ENCODE measurements at regions not wholly inside any gene's neighbourhood (a gene's known extent, or its start where the extent isn't known, plus 50 kb on each side); places are given as distances from the start of the nearest gene placed in this dataset.

- no peaks in the 10 kb centered on the region for H3K9me3 ChIP-seq (ENCODE audit: severe bottlenecking)
- no peak for TF ChIP-seq CTCF (IDR thresholded peaks at IDR 0.05; ENCODE audit: poor library complexity, severe bottlenecking)
- H3K4me1 ChIP-seq (ENCODE audit: insufficient read depth, poor library complexity, severe bottlenecking), result no peaks in the 10 kb centered on the region
- H3K27ac ChIP-seq (ENCODE audit: poor library complexity, severe bottlenecking), result no peak overlapping the region
- ATAC-seq (ENCODE audit: low read depth) (no peak), DNase-seq (ENCODE audit: low spot score) (no peak)
- H3K4me3 ChIP-seq (ENCODE audit: severe bottlenecking), result no peak overlapping the region
- H3K27me3 ChIP-seq (ENCODE audit: insufficient read depth, poor library complexity, severe bottlenecking), result no peaks in the 10 kb centered on the region
- H3K36me3 ChIP-seq (ENCODE audit: low read depth), result no peaks in the 10 kb centered on the region
Observed at GRCh38 chr10:10193848-10194247, 823.8 kb upstream of the CELF2 start.

GRCh38 chr10:10196701-10197100 is 821.0 kb upstream of the CELF2 start:
- H3K9me3 ChIP-seq (ENCODE audit: severe bottlenecking), result no peaks in the 10 kb centered on the region

GRCh38 chr10:10197423-10197822 is 820.2 kb upstream of the CELF2 start:
- H3K27me3 ChIP-seq (ENCODE audit: insufficient read depth, poor library complexity, severe bottlenecking), result no peaks in the 10 kb centered on the region
- TF ChIP-seq CTCF (IDR thresholded peaks at IDR 0.05; ENCODE audit: poor library complexity, severe bottlenecking), result no peak
- no peak overlapping the region for H3K4me3 ChIP-seq (ENCODE audit: severe bottlenecking)
- no peak for DNase-seq (ENCODE audit: low spot score)
- no peaks in the 10 kb centered on the region for H3K36me3 ChIP-seq (ENCODE audit: low read depth)
- H3K4me1 ChIP-seq (ENCODE audit: insufficient read depth, poor library complexity, severe bottlenecking), result no peaks in the 10 kb centered on the region
- no peak for ATAC-seq (ENCODE audit: low read depth)
- no peaks in the 10 kb centered on the region for H3K9me3 ChIP-seq (ENCODE audit: severe bottlenecking)
- H3K27ac ChIP-seq (ENCODE audit: poor library complexity, severe bottlenecking), result no peak overlapping the region

More at GRCh38 chr10:10196701-10197100, 821.0 kb upstream of the CELF2 start:
- Histone ChIP-seq H3K27ac (ENCODE audit: poor library complexity, severe bottlenecking) (no peak overlapping the region), H3K36me3 (ENCODE audit: low read depth) (no peaks in the 10 kb centered on the region), H3K27me3 (ENCODE audit: insufficient read depth, poor library complexity, severe bottlenecking) (no peaks in the 10 kb centered on the region), H3K4me1 (ENCODE audit: insufficient read depth, poor library complexity, severe bottlenecking) (no peaks in the 10 kb centered on the region), H3K4me3 (ENCODE audit: severe bottlenecking) (no peak overlapping the region)
- no peak for DNase-seq (ENCODE audit: low spot score)
- ATAC-seq (ENCODE audit: low read depth), result no peak
- no peak for TF ChIP-seq CTCF (IDR thresholded peaks at IDR 0.05; ENCODE audit: poor library complexity, severe bottlenecking)

GRCh38 chr10:10198363-10198762 is 819.3 kb upstream of the CELF2 start:
- TF ChIP-seq CTCF (IDR thresholded peaks at IDR 0.05; ENCODE audit: poor library complexity, severe bottlenecking), result no peak
- H3K4me3 ChIP-seq (ENCODE audit: severe bottlenecking), result no peak overlapping the region
- no peaks in the 10 kb centered on the region for H3K36me3 ChIP-seq (ENCODE audit: low read depth)
- DNase-seq (ENCODE audit: low spot score), result no peak
- H3K9me3 ChIP-seq (ENCODE audit: severe bottlenecking), result no peaks in the 10 kb centered on the region
- H3K4me1 ChIP-seq (ENCODE audit: insufficient read depth, poor library complexity, severe bottlenecking), result no peaks in the 10 kb centered on the region
- H3K27me3 ChIP-seq (ENCODE audit: insufficient read depth, poor library complexity, severe bottlenecking), result no peaks in the 10 kb centered on the region
- no peak overlapping the region for H3K27ac ChIP-seq (ENCODE audit: poor library complexity, severe bottlenecking)
- ATAC-seq (ENCODE audit: low read depth), result no peak

- no peak for ATAC-seq (ENCODE audit: low read depth)
- Histone ChIP-seq H3K27ac (ENCODE audit: poor library complexity, severe bottlenecking) (no peak overlapping the region), H3K4me3 (ENCODE audit: severe bottlenecking) (no peak overlapping the region), H3K36me3 (ENCODE audit: low read depth) (no peaks in the 10 kb centered on the region), H3K9me3 (ENCODE audit: severe bottlenecking) (no peaks in the 10 kb centered on the region), H3K27me3 (ENCODE audit: insufficient read depth, poor library complexity, severe bottlenecking) (no peaks in the 10 kb centered on the region), H3K4me1 (ENCODE audit: insufficient read depth, poor library complexity, severe bottlenecking) (no peaks in the 10 kb centered on the region)
- TF ChIP-seq CTCF (IDR thresholded peaks at IDR 0.05; ENCODE audit: poor library complexity, severe bottlenecking), result no peak
- DNase-seq (ENCODE audit: low spot score), result no peak
Observed at GRCh38 chr10:10204415-10204814, 813.3 kb upstream of the CELF2 start.

All from RWPE2 (cell line).